GM12878 (cell line): ENCODE measurements at regions not wholly inside any gene's neighbourhood (a gene's known extent, or its start where the extent isn't known, plus 50 kb on each side); places are given as distances from the start of the nearest gene placed in this dataset.
"Not testable (repeated sequence)": the region's sequence is repeated elsewhere in the genome, so short reads cannot be mapped to it uniquely, and the experiment has no call there.

ENCODE experiments used
- BHLHE40 ChIP-seq, 2 experiments: fragments of 450-650 bp in 1 of 2; IDR thresholded peaks; 2 replicates each; pipeline ENCODE4 v1.6.1; 2011 to 2017; ENCODE audit warnings: low read depth in 2 of 2, borderline replicate concordance in 1 of 2, improper control_type of control experiment in 1 of 2, low read length in 1 of 2, mild to moderate bottlenecking in 1 of 2
- BMI1 ChIP-seq: fragments of 450-650 bp; IDR thresholded peaks from 2 replicates; pipeline ENCODE4 v1.6.1; 2016; ENCODE audit warnings: mild to moderate bottlenecking, moderate library complexity, borderline replicate concordance
- CREB1 ChIP-seq: IDR thresholded peaks from 2 replicates; pipeline ENCODE4 v1.6.1; 2012; ENCODE audit warnings: low read depth, mild to moderate bottlenecking, inconsistent platforms
- EED ChIP-seq: sonication (generic); IDR thresholded peaks from 2 replicates; pipeline ENCODE4 v1.6.1; 2016; ENCODE audit warnings: antibody characterized with exemption, low read depth
- FOXK2 ChIP-seq: fragments of 450-650 bp; IDR thresholded peaks from 2 replicates; pipeline ENCODE4 v1.6.1; 2017; ENCODE audit warnings: mild to moderate bottlenecking, moderate library complexity
- NR2F1 ChIP-seq: fragments of 450-650 bp; conservative IDR thresholded peaks from 2 replicates; pipeline ENCODE4 v1.6.1; 2017; ENCODE audit warnings: mild to moderate bottlenecking
- POLR2A ChIP-seq: IDR thresholded peaks from 2 replicates; pipeline ENCODE4 v1.6.1; 2011; ENCODE audit warnings: low read depth, mild to moderate bottlenecking, low read length
- RB1 ChIP-seq: fragments of 450-650 bp; formaldehyde crosslinking; IDR thresholded peaks from 2 replicates; pipeline ENCODE4 v1.6.1; 2017; ENCODE audit warnings: mild to moderate bottlenecking, borderline replicate concordance
- TF ChIP-seq, protein P1 (sequence below), 3 experiments: IDR thresholded peaks in 2 of 3; conservative IDR thresholded peaks in 1 of 3; 2 replicates each; pipeline ENCODE4 v1.5.1; 2011; ENCODE audit warnings: low read depth in 3 of 3, low read length in 3 of 3, mild to moderate bottlenecking in 3 of 3, control low read depth in 2 of 3, moderate library complexity in 2 of 3, inconsistent platforms in 1 of 3, mixed read lengths in 1 of 3; ENCODE audit not compliant: control insufficient read depth in 2 of 3, insufficient read depth in 1 of 3; ENCODE audit errors: extremely low read depth in 1 of 3
- TF ChIP-seq, protein P2 (sequence below): IDR thresholded peaks from 2 replicates; pipeline ENCODE4 v1.6.1; 2011; ENCODE audit warnings: low read depth, low read length, improper control_type of control experiment, borderline replicate concordance
- TF ChIP-seq, protein P3 (sequence below): IDR thresholded peaks from 2 replicates; pipeline ENCODE4 v1.6.1; 2012; ENCODE audit warnings: mild to moderate bottlenecking, low read depth, low read length
- TF ChIP-seq, protein P4 (sequence below): IDR thresholded peaks from 2 replicates; pipeline ENCODE4 v1.6.1; 2011; ENCODE audit warnings: borderline replicate concordance, low read depth, mild to moderate bottlenecking, moderate library complexity, mixed read lengths, low read length; ENCODE audit not compliant: insufficient read depth; ENCODE audit errors: extremely low read length

DNA sequence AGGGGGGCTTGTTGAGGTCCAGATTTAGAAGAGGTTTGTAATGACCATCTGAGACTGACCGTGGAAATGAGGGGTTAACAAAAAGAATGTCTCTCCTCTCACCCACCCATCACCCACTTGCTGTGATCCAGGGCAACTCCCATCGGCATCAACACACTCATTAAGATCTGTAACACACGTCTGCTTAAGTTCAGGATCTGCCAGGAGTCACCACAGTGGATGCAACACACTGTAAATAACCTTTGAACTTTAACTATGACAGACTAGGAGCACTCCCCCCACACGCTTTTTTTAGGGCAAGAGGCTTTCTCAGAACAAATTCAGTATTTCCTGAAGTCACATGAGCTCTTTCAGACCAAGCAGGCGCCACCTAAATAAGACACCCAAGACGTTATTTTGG lies 301.9 kb downstream of the ANAPC1 start:
- TF ChIP-seq, protein P1, sequence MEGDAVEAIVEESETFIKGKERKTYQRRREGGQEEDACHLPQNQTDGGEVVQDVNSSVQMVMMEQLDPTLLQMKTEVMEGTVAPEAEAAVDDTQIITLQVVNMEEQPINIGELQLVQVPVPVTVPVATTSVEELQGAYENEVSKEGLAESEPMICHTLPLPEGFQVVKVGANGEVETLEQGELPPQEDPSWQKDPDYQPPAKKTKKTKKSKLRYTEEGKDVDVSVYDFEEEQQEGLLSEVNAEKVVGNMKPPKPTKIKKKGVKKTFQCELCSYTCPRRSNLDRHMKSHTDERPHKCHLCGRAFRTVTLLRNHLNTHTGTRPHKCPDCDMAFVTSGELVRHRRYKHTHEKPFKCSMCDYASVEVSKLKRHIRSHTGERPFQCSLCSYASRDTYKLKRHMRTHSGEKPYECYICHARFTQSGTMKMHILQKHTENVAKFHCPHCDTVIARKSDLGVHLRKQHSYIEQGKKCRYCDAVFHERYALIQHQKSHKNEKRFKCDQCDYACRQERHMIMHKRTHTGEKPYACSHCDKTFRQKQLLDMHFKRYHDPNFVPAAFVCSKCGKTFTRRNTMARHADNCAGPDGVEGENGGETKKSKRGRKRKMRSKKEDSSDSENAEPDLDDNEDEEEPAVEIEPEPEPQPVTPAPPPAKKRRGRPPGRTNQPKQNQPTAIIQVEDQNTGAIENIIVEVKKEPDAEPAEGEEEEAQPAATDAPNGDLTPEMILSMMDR (IDR thresholded peaks at IDR 0.05 in 2 of 3, conservative IDR thresholded peaks at IDR 0.05 in 1 of 3; ENCODE audit: control insufficient read depth in 2 of 3, extremely low read depth in 1 of 3, insufficient read depth in 1 of 3, low read depth in 3 of 3, low read length in 3 of 3) = not testable (repeated sequence)
- not testable (repeated sequence) for TF ChIP-seq BHLHE40 (IDR thresholded peaks at IDR 0.05; ENCODE audit: borderline replicate concordance in 1 of 2, low read depth in 2 of 2, low read length in 1 of 2); POLR2A; CREB1; BMI1; NR2F1; RB1; FOXK2; EED
- TF ChIP-seq, protein P2, sequence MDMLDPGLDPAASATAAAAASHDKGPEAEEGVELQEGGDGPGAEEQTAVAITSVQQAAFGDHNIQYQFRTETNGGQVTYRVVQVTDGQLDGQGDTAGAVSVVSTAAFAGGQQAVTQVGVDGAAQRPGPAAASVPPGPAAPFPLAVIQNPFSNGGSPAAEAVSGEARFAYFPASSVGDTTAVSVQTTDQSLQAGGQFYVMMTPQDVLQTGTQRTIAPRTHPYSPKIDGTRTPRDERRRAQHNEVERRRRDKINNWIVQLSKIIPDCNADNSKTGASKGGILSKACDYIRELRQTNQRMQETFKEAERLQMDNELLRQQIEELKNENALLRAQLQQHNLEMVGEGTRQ = not testable (repeated sequence)
- TF ChIP-seq, protein P3, sequence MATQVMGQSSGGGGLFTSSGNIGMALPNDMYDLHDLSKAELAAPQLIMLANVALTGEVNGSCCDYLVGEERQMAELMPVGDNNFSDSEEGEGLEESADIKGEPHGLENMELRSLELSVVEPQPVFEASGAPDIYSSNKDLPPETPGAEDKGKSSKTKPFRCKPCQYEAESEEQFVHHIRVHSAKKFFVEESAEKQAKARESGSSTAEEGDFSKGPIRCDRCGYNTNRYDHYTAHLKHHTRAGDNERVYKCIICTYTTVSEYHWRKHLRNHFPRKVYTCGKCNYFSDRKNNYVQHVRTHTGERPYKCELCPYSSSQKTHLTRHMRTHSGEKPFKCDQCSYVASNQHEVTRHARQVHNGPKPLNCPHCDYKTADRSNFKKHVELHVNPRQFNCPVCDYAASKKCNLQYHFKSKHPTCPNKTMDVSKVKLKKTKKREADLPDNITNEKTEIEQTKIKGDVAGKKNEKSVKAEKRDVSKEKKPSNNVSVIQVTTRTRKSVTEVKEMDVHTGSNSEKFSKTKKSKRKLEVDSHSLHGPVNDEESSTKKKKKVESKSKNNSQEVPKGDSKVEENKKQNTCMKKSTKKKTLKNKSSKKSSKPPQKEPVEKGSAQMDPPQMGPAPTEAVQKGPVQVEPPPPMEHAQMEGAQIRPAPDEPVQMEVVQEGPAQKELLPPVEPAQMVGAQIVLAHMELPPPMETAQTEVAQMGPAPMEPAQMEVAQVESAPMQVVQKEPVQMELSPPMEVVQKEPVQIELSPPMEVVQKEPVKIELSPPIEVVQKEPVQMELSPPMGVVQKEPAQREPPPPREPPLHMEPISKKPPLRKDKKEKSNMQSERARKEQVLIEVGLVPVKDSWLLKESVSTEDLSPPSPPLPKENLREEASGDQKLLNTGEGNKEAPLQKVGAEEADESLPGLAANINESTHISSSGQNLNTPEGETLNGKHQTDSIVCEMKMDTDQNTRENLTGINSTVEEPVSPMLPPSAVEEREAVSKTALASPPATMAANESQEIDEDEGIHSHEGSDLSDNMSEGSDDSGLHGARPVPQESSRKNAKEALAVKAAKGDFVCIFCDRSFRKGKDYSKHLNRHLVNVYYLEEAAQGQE = not testable (repeated sequence)
- TF ChIP-seq, protein P4, sequence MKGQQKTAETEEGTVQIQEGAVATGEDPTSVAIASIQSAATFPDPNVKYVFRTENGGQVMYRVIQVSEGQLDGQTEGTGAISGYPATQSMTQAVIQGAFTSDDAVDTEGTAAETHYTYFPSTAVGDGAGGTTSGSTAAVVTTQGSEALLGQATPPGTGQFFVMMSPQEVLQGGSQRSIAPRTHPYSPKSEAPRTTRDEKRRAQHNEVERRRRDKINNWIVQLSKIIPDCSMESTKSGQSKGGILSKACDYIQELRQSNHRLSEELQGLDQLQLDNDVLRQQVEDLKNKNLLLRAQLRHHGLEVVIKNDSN = not testable (repeated sequence)
